ENCODE measurements at regions not wholly inside any gene's neighbourhood (a gene's known extent, or its start where the extent isn't known, plus 50 kb on each side); places are given as distances from the start of the nearest gene placed in this dataset.

DNA sequence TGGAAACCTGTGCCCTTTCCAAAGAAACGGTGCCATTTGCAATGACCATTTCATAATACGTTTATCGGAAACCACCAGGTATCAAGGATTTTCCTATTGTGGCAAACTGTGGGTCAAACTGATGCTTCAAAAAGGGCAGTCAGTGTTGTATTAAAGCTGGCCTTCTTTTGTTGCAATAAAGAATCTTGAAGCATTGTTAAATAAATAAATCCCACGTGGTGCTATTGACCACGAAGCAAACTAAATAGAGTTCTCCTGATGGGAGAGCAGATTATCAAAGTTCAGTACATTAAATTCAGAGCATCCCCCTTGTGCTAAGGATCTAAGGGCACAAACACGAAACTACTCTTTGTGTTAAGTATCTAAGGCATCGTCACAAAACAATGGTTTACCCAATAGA, 545.9 kb upstream of the MIR17HG start:
- peak; percentile 75 for TF ChIP-seq EZH2phosphoT487 (IDR thresholded peaks at IDR 0.05)
- TF ChIP-seq, protein P1, sequence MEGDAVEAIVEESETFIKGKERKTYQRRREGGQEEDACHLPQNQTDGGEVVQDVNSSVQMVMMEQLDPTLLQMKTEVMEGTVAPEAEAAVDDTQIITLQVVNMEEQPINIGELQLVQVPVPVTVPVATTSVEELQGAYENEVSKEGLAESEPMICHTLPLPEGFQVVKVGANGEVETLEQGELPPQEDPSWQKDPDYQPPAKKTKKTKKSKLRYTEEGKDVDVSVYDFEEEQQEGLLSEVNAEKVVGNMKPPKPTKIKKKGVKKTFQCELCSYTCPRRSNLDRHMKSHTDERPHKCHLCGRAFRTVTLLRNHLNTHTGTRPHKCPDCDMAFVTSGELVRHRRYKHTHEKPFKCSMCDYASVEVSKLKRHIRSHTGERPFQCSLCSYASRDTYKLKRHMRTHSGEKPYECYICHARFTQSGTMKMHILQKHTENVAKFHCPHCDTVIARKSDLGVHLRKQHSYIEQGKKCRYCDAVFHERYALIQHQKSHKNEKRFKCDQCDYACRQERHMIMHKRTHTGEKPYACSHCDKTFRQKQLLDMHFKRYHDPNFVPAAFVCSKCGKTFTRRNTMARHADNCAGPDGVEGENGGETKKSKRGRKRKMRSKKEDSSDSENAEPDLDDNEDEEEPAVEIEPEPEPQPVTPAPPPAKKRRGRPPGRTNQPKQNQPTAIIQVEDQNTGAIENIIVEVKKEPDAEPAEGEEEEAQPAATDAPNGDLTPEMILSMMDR (IDR thresholded peaks at IDR 0.05), result no peak

Data from neural progenitor cell (in vitro differentiated cells).